NCI-H2171 treated with DMSO at 0.1 percent for 48 hours (cell line): ENCODE measurements at regions not wholly inside any gene's neighbourhood (a gene's known extent, or its start where the extent isn't known, plus 50 kb on each side); places are given as distances from the start of the nearest gene placed in this dataset.

Experiments
- DNase-seq: peaks from one replicate; lab custom pipeline; 2025; lab: John Stamatoyannopoulos, UW

GRCh38 chr12:90311561-90311960 lies 602.9 kb upstream of the ATP2B1 start:
- DNase-seq = no peak

GRCh38 chr12:90305379-90305778 lies 596.7 kb upstream of the ATP2B1 start:
- DNase-seq = no peak

GRCh38 chr12:90304231-90304630 lies 595.6 kb upstream of the ATP2B1 start:
- DNase-seq = no peak

GRCh38 chr12:90303771-90304170 lies 595.1 kb upstream of the ATP2B1 start:
- DNase-seq = no peak

- DNase-seq = peak; percentile 8
Measured at GRCh38 chr12:90301561-90302133, 593.0 kb upstream of the ATP2B1 start.

GRCh38 chr12:90301095-90301494 lies 592.5 kb upstream of the ATP2B1 start:
- DNase-seq = no peak

GRCh38 chr12:90299666-90300065 lies 591.0 kb upstream of the ATP2B1 start:
- DNase-seq = no peak

GRCh38 chr12:90299121-90299520 lies 590.5 kb upstream of the ATP2B1 start:
- no peak for DNase-seq

GRCh38 chr12:90298289-90298948 lies 589.8 kb upstream of the ATP2B1 start:
- DNase-seq = no peak

- DNase-seq = no peak
Measured at GRCh38 chr12:90295858-90296257, 587.2 kb upstream of the ATP2B1 start.

GRCh38 chr12:90292183-90292582 lies 583.5 kb upstream of the ATP2B1 start:
- no peak for DNase-seq

GRCh38 chr12:90290980-90291975 lies 582.6 kb upstream of the ATP2B1 start:
- DNase-seq = no peak

GRCh38 chr12:90287585-90287984 lies 578.9 kb upstream of the ATP2B1 start:
- peak; percentile 5 for DNase-seq

GRCh38 chr12:90281154-90281868 lies 572.7 kb upstream of the ATP2B1 start:
- no peak for DNase-seq

GRCh38 chr12:90280564-90281058 lies 572.0 kb upstream of the ATP2B1 start:
- DNase-seq = no peak

GRCh38 chr12:90280033-90280432 lies 571.4 kb upstream of the ATP2B1 start:
- no peak for DNase-seq

- DNase-seq = no peak
Measured at GRCh38 chr12:90275088-90275487, 566.5 kb upstream of the ATP2B1 start.

- DNase-seq = no peak
Measured at GRCh38 chr12:90274407-90274806, 565.8 kb upstream of the ATP2B1 start.

GRCh38 chr12:90268574-90268973 lies 559.9 kb upstream of the ATP2B1 start:
- no peak for DNase-seq

- DNase-seq = no peak
Measured at GRCh38 chr12:90262251-90262650, 553.6 kb upstream of the ATP2B1 start.

GRCh38 chr12:90261283-90261682 lies 552.6 kb upstream of the ATP2B1 start:
- peak; percentile 50 for DNase-seq

- DNase-seq = no peak
Measured at GRCh38 chr12:90260136-90260535, 551.5 kb upstream of the ATP2B1 start.
